SIG-M5 treated with dmso at 0.1 percent for 504 hours (cell line): ENCODE measurements at regions not wholly inside any gene's neighbourhood (a gene's known extent, or its start where the extent isn't known, plus 50 kb on each side); places are given as distances from the start of the nearest gene placed in this dataset.
"Not testable (repeated sequence)": the region's sequence is repeated elsewhere in the genome, so short reads cannot be mapped to it uniquely, and the experiment has no call there.

ENCODE experiments used
- DNase-seq: peaks from one replicate; lab custom pipeline; 2025; ENCODE audit not compliant: unreplicated experiment; lab: John Stamatoyannopoulos, UW

- DNase-seq, result not testable (repeated sequence)
Observed at GRCh38 chr20:48213635-48214034, 428.4 kb upstream of the SULF2 start.

- no peak for DNase-seq
Observed at GRCh38 chr20:48212806-48213509, 427.7 kb upstream of the SULF2 start.

- no peak for DNase-seq
Observed at GRCh38 chr20:48211847-48212246, 426.6 kb upstream of the SULF2 start.

GRCh38 chr20:48211238-48211637, 426.0 kb upstream of the SULF2 start:
- DNase-seq, result no peak

GRCh38 chr20:48210111-48211027, 425.1 kb upstream of the SULF2 start:
- no peak for DNase-seq

- no peak for DNase-seq
Observed at GRCh38 chr20:48209102-48209501, 423.8 kb upstream of the SULF2 start.

- no peak for DNase-seq
Observed at GRCh38 chr20:48208176-48208575, 422.9 kb upstream of the SULF2 start.

- no peak for DNase-seq
Observed at GRCh38 chr20:48207505-48207904, 422.2 kb upstream of the SULF2 start.

- DNase-seq, result no peak
Observed at GRCh38 chr20:48205786-48206185, 420.5 kb upstream of the SULF2 start.

GRCh38 chr20:48205281-48205782, 420.1 kb upstream of the SULF2 start:
- DNase-seq, result no peak

- no peak for DNase-seq
Observed at GRCh38 chr20:48204499-48204898, 419.2 kb upstream of the SULF2 start.

GRCh38 chr20:48203252-48203651, 418.0 kb upstream of the SULF2 start:
- no peak for DNase-seq

GRCh38 chr20:48202334-48203113, 417.2 kb upstream of the SULF2 start:
- DNase-seq, result no peak

GRCh38 chr20:48201885-48202284, 416.6 kb upstream of the SULF2 start:
- no peak for DNase-seq

- no peak for DNase-seq
Observed at GRCh38 chr20:48201188-48201587, 415.9 kb upstream of the SULF2 start.

- no peak for DNase-seq
Observed at GRCh38 chr20:48198929-48199451, 413.7 kb upstream of the SULF2 start.

GRCh38 chr20:48197066-48197465, 411.8 kb upstream of the SULF2 start:
- DNase-seq, result no peak

- no peak for DNase-seq
Observed at GRCh38 chr20:48196486-48196885, 411.2 kb upstream of the SULF2 start.

GRCh38 chr20:48196001-48196400, 410.7 kb upstream of the SULF2 start:
- DNase-seq, result no peak

GRCh38 chr20:48195121-48195870, 410.0 kb upstream of the SULF2 start:
- no peak for DNase-seq
